Tibial nerve (tissue), 3 donors: ENCODE measurements at regions not wholly inside any gene's neighbourhood (a gene's known extent, or its start where the extent isn't known, plus 50 kb on each side); places are given as distances from the start of the nearest gene placed in this dataset.

ENCODE experiments used
- POLR2A ChIP-seq, 2 donors: fragments of 450-650 bp; IDR thresholded peaks; one replicate each; pipeline ENCODE4 v1.6.1; 2017; ENCODE audit warnings: antibody characterized with exemption in 2 of 2, mild to moderate bottlenecking in 2 of 2, moderate library complexity in 2 of 2
- TF ChIP-seq, protein P1 (sequence below), 5 experiments: fragments of 200-600 bp in 3 of 5; fragments of 450-650 bp in 2 of 5; sonication (generic) in 3 of 5; IDR thresholded peaks; one replicate each; pipeline ENCODE4 v1.5.1; 2016 to 2019; ENCODE audit warnings: antibody characterized with exemption in 5 of 5, mild to moderate bottlenecking in 3 of 5, moderate library complexity in 2 of 5

DNA sequence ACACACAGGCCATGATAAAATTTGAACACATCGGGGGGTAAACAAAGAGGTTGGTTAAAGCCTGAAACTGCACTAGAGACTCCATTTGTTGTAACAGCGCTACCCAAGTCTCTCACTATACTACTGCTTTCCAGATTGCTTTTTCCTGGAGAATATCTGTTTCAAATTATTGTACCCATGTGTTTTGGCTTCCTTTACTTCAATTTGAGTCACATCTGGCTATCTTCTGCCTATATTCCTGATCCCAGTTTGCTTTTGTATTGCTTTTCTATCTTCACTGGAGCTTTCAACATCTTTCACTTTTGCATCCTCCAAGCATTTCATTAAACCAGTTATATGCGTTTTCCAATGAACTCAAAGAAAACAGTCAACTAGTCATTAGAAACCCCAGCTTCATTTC, 404.7 kb downstream of the MLLT3 start:
- TF ChIP-seq, protein P1, sequence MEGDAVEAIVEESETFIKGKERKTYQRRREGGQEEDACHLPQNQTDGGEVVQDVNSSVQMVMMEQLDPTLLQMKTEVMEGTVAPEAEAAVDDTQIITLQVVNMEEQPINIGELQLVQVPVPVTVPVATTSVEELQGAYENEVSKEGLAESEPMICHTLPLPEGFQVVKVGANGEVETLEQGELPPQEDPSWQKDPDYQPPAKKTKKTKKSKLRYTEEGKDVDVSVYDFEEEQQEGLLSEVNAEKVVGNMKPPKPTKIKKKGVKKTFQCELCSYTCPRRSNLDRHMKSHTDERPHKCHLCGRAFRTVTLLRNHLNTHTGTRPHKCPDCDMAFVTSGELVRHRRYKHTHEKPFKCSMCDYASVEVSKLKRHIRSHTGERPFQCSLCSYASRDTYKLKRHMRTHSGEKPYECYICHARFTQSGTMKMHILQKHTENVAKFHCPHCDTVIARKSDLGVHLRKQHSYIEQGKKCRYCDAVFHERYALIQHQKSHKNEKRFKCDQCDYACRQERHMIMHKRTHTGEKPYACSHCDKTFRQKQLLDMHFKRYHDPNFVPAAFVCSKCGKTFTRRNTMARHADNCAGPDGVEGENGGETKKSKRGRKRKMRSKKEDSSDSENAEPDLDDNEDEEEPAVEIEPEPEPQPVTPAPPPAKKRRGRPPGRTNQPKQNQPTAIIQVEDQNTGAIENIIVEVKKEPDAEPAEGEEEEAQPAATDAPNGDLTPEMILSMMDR (IDR thresholded peaks at IDR 0.05), result no peak
- no peak for TF ChIP-seq POLR2A (IDR thresholded peaks at IDR 0.05)
